GM12891 (cell line): ENCODE measurements at regions not wholly inside any gene's neighbourhood (a gene's known extent, or its start where the extent isn't known, plus 50 kb on each side); places are given as distances from the start of the nearest gene placed in this dataset.
"Not testable (repeated sequence)": the region's sequence is repeated elsewhere in the genome, so short reads cannot be mapped to it uniquely, and the experiment has no call there.

Source experiments
- DNase-seq: peaks from one replicate; pipeline ENCODE4 v3.0.0; 2011; ENCODE audit warnings: low spot score; ENCODE audit not compliant: insufficient read length
- FAIRE-seq: peaks from 2 replicates; lab custom pipeline; 2011; peaks lifted over from hg19 to GRCh38; lab: Jason Lieb, UNC
- PAX5 ChIP-seq: IDR thresholded peaks from 2 replicates; pipeline ENCODE4 v1.6.1; 2011; ENCODE audit warnings: low read length, moderate library complexity, mild to moderate bottlenecking; ENCODE audit not compliant: insufficient read depth, severe bottlenecking
- POLR2A ChIP-seq: IDR thresholded peaks from 2 replicates; pipeline ENCODE4 v1.6.1; 2011; ENCODE audit warnings: low read depth, low read length, control low read depth
- POLR2AphosphoS5 ChIP-seq: IDR thresholded peaks from 2 replicates; pipeline ENCODE4 v1.6.1; 2011; ENCODE audit warnings: low read depth, low read length, control low read depth
- POU2F2 ChIP-seq: IDR thresholded peaks from 2 replicates; pipeline ENCODE4 v1.6.1; 2011; ENCODE audit warnings: low read depth, mild to moderate bottlenecking, control low read depth, low read length, moderate library complexity
- SPI1 ChIP-seq: IDR thresholded peaks from 2 replicates; pipeline ENCODE4 v1.6.1; 2011; ENCODE audit warnings: low read depth, low read length, control low read depth
- TAF1 ChIP-seq: IDR thresholded peaks from 2 replicates; pipeline ENCODE4 v1.6.1; 2011; ENCODE audit warnings: low read depth, low read length, control low read depth

- FAIRE-seq (no peak), DNase-seq (no peak)
- TF ChIP-seq POLR2A, result no peak
- no peak for TF ChIP-seq POU2F2
- TF ChIP-seq TAF1, result no peak
- TF ChIP-seq SPI1, result no peak
- no peak for TF ChIP-seq PAX5
- TF ChIP-seq POLR2AphosphoS5, result no peak
Observed at GRCh38 chr7:37558320-37559096, 109.8 kb upstream of the ELMO1 start.

GRCh38 chr7:37570145-37570544 lies 113.4 kb upstream of the GPR141 start:
- DNase-seq, result no peak
- FAIRE-seq, result no peak
- TF ChIP-seq SPI1, result no peak
- TF ChIP-seq POU2F2, result no peak
- TF ChIP-seq POLR2A, result no peak
- no peak for TF ChIP-seq POLR2AphosphoS5
- TF ChIP-seq TAF1, result no peak
- no peak for TF ChIP-seq PAX5

- FAIRE-seq (no peak), DNase-seq (no peak)
- TF ChIP-seq TAF1, result no peak
- TF ChIP-seq POU2F2, result no peak
- TF ChIP-seq POLR2A, result no peak
- no peak for TF ChIP-seq PAX5
- TF ChIP-seq POLR2AphosphoS5, result no peak
- no peak for TF ChIP-seq SPI1
Observed at GRCh38 chr7:37571806-37572205, 111.8 kb upstream of the GPR141 start.

- DNase-seq (no peak), FAIRE-seq (no peak)
- TF ChIP-seq POLR2A (no peak), SPI1 (no peak), POLR2AphosphoS5 (no peak), PAX5 (no peak), TAF1 (no peak), POU2F2 (no peak)
Observed at GRCh38 chr7:37577412-37577811, 106.2 kb upstream of the GPR141 start.

- no peak for DNase-seq
- FAIRE-seq, result no peak
- no peak for TF ChIP-seq POLR2A
- no peak for TF ChIP-seq POLR2AphosphoS5
- TF ChIP-seq TAF1, result no peak
- no peak for TF ChIP-seq SPI1
Observed at GRCh38 chr7:37577901-37578300, 105.7 kb upstream of the GPR141 start.

GRCh38 chr7:37578350-37578749 lies 105.2 kb upstream of the GPR141 start:
- TF ChIP-seq TAF1 (no peak), POLR2AphosphoS5 (no peak), PAX5 (no peak), SPI1 (no peak), POLR2A (no peak), POU2F2 (no peak)
- DNase-seq (no peak), FAIRE-seq (no peak)

- FAIRE-seq, result no peak
- no peak for TF ChIP-seq TAF1
- TF ChIP-seq POU2F2, result no peak
- TF ChIP-seq POLR2A, result no peak
- TF ChIP-seq PAX5, result no peak
- no peak for TF ChIP-seq SPI1
- no peak for TF ChIP-seq POLR2AphosphoS5
- DNase-seq, result no peak
Observed at GRCh38 chr7:37580376-37580775, 103.2 kb upstream of the GPR141 start.

GRCh38 chr7:37584651-37585463 lies 98.7 kb upstream of the GPR141 start:
- not testable (repeated sequence) for FAIRE-seq, DNase-seq

GRCh38 chr7:37590824-37591223 lies 92.7 kb upstream of the GPR141 start:
- FAIRE-seq (no peak), DNase-seq (no peak)
- TF ChIP-seq PAX5 (no peak), SPI1 (no peak), POLR2A (no peak), POU2F2 (no peak), TAF1 (no peak), POLR2AphosphoS5 (no peak)

GRCh38 chr7:37592366-37592765 lies 91.2 kb upstream of the GPR141 start:
- FAIRE-seq (no peak), DNase-seq (no peak)
- TF ChIP-seq PAX5 (no peak), POLR2A (no peak), SPI1 (no peak), POU2F2 (no peak), TAF1 (no peak), POLR2AphosphoS5 (no peak)
